ENCODE measurements at regions not wholly inside any gene's neighbourhood (a gene's known extent, or its start where the extent isn't known, plus 50 kb on each side); places are given as distances from the start of the nearest gene placed in this dataset.

- no peak for DNase-seq (ENCODE audit: low read depth)
- in situ Hi-C loops (cut with HindIII; ENCODE audit: low sequenced_read_pairs): no loop called here
- no peak overlapping the region for H3K4me3 ChIP-seq (ENCODE audit: low read depth, low read length)
- TF ChIP-seq, protein P1, sequence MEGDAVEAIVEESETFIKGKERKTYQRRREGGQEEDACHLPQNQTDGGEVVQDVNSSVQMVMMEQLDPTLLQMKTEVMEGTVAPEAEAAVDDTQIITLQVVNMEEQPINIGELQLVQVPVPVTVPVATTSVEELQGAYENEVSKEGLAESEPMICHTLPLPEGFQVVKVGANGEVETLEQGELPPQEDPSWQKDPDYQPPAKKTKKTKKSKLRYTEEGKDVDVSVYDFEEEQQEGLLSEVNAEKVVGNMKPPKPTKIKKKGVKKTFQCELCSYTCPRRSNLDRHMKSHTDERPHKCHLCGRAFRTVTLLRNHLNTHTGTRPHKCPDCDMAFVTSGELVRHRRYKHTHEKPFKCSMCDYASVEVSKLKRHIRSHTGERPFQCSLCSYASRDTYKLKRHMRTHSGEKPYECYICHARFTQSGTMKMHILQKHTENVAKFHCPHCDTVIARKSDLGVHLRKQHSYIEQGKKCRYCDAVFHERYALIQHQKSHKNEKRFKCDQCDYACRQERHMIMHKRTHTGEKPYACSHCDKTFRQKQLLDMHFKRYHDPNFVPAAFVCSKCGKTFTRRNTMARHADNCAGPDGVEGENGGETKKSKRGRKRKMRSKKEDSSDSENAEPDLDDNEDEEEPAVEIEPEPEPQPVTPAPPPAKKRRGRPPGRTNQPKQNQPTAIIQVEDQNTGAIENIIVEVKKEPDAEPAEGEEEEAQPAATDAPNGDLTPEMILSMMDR (IDR thresholded peaks at IDR 0.05; ENCODE audit: low read depth, low read length, missing control alignments): no peak
Observed at GRCh38 chr14:56371737-56372136, 207.9 kb upstream of the TMEM260 start.

DNA sequence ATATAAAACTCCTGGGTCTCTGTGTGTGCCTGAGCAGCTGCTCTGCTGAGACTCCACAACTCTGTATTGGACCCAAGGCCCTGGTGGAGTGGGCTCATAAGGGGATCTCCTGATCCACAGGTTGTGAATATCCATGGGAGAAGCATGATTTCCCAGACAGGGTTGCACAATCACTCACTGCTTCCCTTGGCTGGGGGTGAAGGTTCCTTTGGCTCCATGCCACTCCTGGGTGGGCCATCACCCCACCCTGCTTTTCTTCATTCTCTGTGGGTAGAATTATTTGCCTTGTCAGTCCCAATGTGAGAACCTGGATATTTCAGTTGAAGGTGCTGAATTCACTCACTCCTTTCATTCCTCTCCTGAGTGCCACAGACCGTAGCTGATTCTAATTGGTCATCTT is 205.2 kb upstream of the TMEM260 start:
- DNase-seq (ENCODE audit: low read depth): no peak
- in situ Hi-C loops (cut with HindIII; ENCODE audit: low sequenced_read_pairs): no loop called here
- TF ChIP-seq, protein P1 (IDR thresholded peaks at IDR 0.05; ENCODE audit: low read depth, low read length, missing control alignments): no peak
- no peak overlapping the region for H3K4me3 ChIP-seq (ENCODE audit: low read depth, low read length)

DNA sequence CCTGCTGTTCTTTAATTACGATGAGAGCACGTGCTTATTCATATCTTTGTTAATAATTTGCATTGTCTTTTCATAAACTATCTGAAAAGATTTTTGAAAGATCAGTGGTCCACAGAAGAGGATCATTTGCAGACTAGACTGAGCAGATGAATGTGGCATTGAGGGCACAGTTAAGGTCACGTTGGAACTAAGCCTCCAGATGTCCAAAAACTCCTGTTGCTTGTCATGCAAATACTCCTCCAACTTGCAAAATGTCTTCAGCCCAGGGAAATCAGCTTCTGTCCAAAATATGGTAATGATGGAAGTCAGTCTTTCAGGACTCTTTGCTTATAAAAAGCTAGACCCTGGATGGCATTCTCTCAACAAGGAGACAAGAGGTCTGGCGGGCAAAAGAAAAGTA is 201.6 kb upstream of the TMEM260 start:
- DNase-seq (ENCODE audit: low read depth): no peak
- in situ Hi-C loops (cut with HindIII; ENCODE audit: low sequenced_read_pairs): no loop called here
- TF ChIP-seq, protein P1 (IDR thresholded peaks at IDR 0.05; ENCODE audit: low read depth, low read length, missing control alignments): no peak
- no peak overlapping the region for H3K4me3 ChIP-seq (ENCODE audit: low read depth, low read length)

- TF ChIP-seq, protein P1 (IDR thresholded peaks at IDR 0.05; ENCODE audit: low read depth, low read length, missing control alignments): no peak
- DNase-seq (ENCODE audit: low read depth): no peak
- in situ Hi-C loops (cut with HindIII; ENCODE audit: low sequenced_read_pairs): no loop called here
- H3K4me3 ChIP-seq (ENCODE audit: low read depth, low read length): no peak overlapping the region
Observed at GRCh38 chr14:56378475-56378877, 201.1 kb upstream of the TMEM260 start.

DNA sequence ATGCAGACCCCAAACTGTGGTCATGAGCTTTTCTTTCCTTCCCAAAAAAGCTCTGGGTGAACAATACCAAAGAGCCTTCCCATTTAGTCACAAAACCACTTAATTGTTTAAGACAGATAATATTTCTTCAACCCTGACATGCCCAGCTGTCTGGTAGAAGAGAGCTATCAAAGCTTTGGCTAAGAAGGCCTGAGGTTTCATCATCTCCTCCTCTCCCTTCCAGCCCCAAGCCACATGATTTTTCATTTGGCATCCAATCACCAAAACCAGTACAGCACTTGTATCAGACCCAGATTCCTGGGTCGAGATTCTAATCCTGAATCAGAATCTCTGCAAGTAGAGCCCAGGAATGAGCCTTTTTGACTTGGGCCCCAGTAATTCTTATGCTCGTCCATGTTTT is 199.6 kb upstream of the TMEM260 start:
- no peak overlapping the region for H3K4me3 ChIP-seq (ENCODE audit: low read depth, low read length)
- DNase-seq (ENCODE audit: low read depth): no peak
- TF ChIP-seq, protein P1 (IDR thresholded peaks at IDR 0.05; ENCODE audit: low read depth, low read length, missing control alignments): no peak
- in situ Hi-C loops (cut with HindIII; ENCODE audit: low sequenced_read_pairs): no loop called here

GRCh38 chr14:56386024-56386423 is 193.6 kb upstream of the TMEM260 start:
- H3K4me3 ChIP-seq (ENCODE audit: low read depth, low read length): no peak overlapping the region
- in situ Hi-C loops (cut with HindIII; ENCODE audit: low sequenced_read_pairs): no loop called here
- no peak for DNase-seq (ENCODE audit: low read depth)
- TF ChIP-seq, protein P1 (IDR thresholded peaks at IDR 0.05; ENCODE audit: low read depth, low read length, missing control alignments): no peak

DNA sequence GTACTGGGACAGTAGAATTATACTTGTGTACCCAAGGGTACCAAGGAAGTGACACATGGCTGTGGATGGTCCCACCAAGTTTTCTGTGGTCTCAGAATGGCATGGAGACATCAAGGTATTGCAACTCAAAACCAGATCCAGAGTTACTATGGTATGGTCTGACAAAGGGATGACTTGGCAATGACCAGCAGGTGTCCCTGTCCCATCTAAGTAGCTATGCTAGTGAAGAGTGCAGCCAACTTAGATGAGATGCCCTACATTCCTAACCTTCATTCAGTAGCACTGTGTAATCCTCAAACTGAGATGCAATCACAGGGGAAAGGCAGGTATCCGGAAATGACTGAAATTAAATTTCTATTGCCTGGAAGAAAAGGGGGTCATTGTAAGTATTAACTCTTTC is 188.7 kb upstream of the TMEM260 start:
- DNase-seq (ENCODE audit: low read depth): no peak
- H3K4me3 ChIP-seq (ENCODE audit: low read depth, low read length): no peak overlapping the region
- in situ Hi-C loops (cut with HindIII; ENCODE audit: low sequenced_read_pairs): no loop called here
- TF ChIP-seq, protein P1 (IDR thresholded peaks at IDR 0.05; ENCODE audit: low read depth, low read length, missing control alignments): no peak

Data from astrocyte of the cerebellum (primary cell).